ENCODE measurements at regions not wholly inside any gene's neighbourhood (a gene's known extent, or its start where the extent isn't known, plus 50 kb on each side); places are given as distances from the start of the nearest gene placed in this dataset.

DNA sequence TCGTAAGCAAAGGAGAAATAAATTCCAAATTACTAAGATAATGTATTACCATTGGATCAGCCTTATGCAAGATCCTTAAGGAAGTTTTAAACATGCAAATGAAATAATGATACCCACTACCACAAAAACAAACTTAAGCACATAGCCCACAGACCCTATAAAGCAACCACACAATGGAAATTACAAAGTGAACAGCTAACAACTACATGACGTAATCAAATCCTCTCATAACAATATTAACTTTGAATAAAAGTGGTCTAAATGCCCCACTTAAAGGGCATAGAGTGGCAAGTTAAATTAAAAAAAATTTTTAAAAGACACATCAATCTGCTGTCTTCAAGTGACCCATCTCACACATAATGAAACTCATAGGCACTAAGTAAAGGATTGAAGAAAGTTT lies 397.3 kb upstream of the SEMA3A start:
- DNase-seq, result no peak
- no peak overlapping the region for H3K4me3 ChIP-seq
- no peaks in the 10 kb centered on the region for H3K4me1 ChIP-seq
- intact Hi-C loops (cut with DNase I), result no loop called here
- no peaks in the 10 kb centered on the region for H3K9me3 ChIP-seq
- H3K27ac ChIP-seq, result no peak overlapping the region
- ATAC-seq, result no peak
- H3K27me3 ChIP-seq, result no peaks in the 10 kb centered on the region
- no peaks in the 10 kb centered on the region for H3K36me3 ChIP-seq
- TF ChIP-seq POLR2A (IDR thresholded peaks at IDR 0.05) (no peak), CTCF (IDR thresholded peaks at IDR 0.05) (no peak)
- WGBS (ENCODE audit: insufficient coverage, low coverage, low lambda C conversion rate, missing lambda C conversion rate), result 50% methylated on average over 2 of the region's 2 CpGs

DNA sequence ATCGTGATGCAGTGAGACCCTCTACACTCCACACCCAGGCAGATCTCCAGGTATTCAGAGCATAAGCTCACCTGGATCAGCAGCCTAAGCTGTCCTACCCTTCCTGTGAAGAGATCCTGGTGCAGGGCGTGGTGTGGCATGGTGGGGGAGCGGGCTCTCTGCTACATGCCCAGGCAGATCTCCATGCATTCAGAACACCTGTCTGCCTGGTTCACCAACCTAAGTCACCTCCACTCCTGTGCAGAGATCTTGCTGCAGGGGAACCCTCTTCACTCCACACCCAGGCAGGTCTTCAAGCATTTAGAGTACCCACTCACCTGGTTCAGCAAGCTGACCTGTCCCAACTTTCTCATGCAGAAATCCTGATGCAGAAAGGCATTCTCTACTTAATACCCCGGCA lies 394.4 kb upstream of the SEMA3A start:
- 20% methylated on average over 1 of the region's 4 CpGs for WGBS (ENCODE audit: insufficient coverage, low coverage, low lambda C conversion rate, missing lambda C conversion rate)
- H3K9me3 ChIP-seq, result no peaks in the 10 kb centered on the region
- intact Hi-C loops (cut with DNase I), result no loop called here
- no peak for ATAC-seq
- H3K27ac ChIP-seq, result no peak overlapping the region
- DNase-seq, result no peak
- no peaks in the 10 kb centered on the region for H3K27me3 ChIP-seq
- no peak overlapping the region for H3K4me3 ChIP-seq
- TF ChIP-seq POLR2A (IDR thresholded peaks at IDR 0.05) (no peak), CTCF (IDR thresholded peaks at IDR 0.05) (no peak)
- no peaks in the 10 kb centered on the region for H3K4me1 ChIP-seq
- H3K36me3 ChIP-seq, result no peaks in the 10 kb centered on the region

DNA sequence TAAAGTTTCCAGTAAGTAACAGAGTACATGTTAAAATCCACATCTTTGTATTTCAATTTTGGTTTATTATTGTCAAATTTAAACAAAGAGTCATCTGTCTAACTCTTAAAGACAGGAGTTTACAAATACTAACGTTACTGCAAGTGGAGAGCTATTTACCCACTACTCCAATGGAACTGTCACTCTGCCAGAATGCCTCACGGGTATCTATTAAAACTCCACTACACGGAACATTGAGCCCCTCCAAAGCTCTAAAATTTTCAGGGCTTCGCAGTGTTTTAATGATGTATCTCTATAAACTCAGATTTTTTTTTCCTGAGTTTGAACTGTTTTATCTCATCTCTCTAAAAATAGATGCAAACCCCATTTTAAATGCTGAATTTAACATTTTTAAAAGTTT lies 388.7 kb upstream of the SEMA3A start:
- DNase-seq (no peak), ATAC-seq (no peak)

GRCh38 chr7:84582747-84583146 lies 388.2 kb upstream of the SEMA3A start:
- TF ChIP-seq CTCF (IDR thresholded peaks at IDR 0.05) (no peak), POLR2A (IDR thresholded peaks at IDR 0.05) (no peak)
- Histone ChIP-seq H3K27ac (no peak overlapping the region), H3K4me1 (no peaks in the 10 kb centered on the region), H3K27me3 (no peaks in the 10 kb centered on the region), H3K9me3 (no peaks in the 10 kb centered on the region), H3K36me3 (no peaks in the 10 kb centered on the region), H3K4me3 (no peak overlapping the region)
- ATAC-seq (no peak), DNase-seq (no peak)
- intact Hi-C loops (cut with DNase I), result no loop called here
- WGBS (ENCODE audit: insufficient coverage, low coverage, low lambda C conversion rate, missing lambda C conversion rate), result 66% methylated on average over 3 of the region's 3 CpGs

More for the DNA sequence above, 388.7 kb upstream of the SEMA3A start:
- Histone ChIP-seq H3K27ac (no peak overlapping the region), H3K36me3 (no peaks in the 10 kb centered on the region), H3K4me1 (no peaks in the 10 kb centered on the region), H3K27me3 (no peaks in the 10 kb centered on the region), H3K9me3 (no peaks in the 10 kb centered on the region), H3K4me3 (no peak overlapping the region)
- WGBS (ENCODE audit: insufficient coverage, low coverage, low lambda C conversion rate, missing lambda C conversion rate), result 45% methylated on average over 4 of the region's 4 CpGs
- intact Hi-C loops (cut with DNase I), result no loop called here
- TF ChIP-seq POLR2A (IDR thresholded peaks at IDR 0.05) (no peak), CTCF (IDR thresholded peaks at IDR 0.05) (no peak)

DNA sequence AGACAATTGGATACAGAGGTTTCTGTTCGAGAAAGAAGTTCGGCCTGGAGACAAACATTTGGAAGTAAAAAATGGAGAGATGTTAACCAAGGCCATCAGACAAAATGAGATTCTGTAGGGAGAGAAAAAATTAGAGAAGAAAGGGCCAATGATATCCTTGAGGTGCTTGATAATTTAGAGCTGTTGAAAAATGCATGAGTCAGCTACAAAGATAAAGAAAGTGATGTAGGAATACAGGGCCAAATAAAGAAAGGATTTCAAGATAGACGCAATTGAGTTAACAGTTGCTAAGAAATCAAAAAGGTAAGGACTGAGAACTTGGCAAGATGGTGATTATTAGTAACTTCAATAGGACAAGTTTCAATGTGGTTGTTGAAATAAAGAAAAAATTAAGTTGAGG lies 384.2 kb upstream of the SEMA3A start:
- no peak for ATAC-seq
- WGBS (ENCODE audit: insufficient coverage, low coverage, low lambda C conversion rate, missing lambda C conversion rate), result 54% methylated on average over 3 of the region's 3 CpGs
- no peak overlapping the region for H3K27ac ChIP-seq
- no peaks in the 10 kb centered on the region for H3K36me3 ChIP-seq
- no peak for TF ChIP-seq POLR2A (IDR thresholded peaks at IDR 0.05)
- TF ChIP-seq CTCF (IDR thresholded peaks at IDR 0.05), result no peak
- intact Hi-C loops (cut with DNase I), result no loop called here
- no peak overlapping the region for H3K4me3 ChIP-seq
- no peaks in the 10 kb centered on the region for H3K4me1 ChIP-seq
- H3K27me3 ChIP-seq, result no peaks in the 10 kb centered on the region
- no peak for DNase-seq
- H3K9me3 ChIP-seq, result no peaks in the 10 kb centered on the region

Measured in right lobe of liver (tissue), 6 donors.